GM12878 (cell line): ENCODE measurements at regions not wholly inside any gene's neighbourhood (a gene's known extent, or its start where the extent isn't known, plus 50 kb on each side); places are given as distances from the start of the nearest gene placed in this dataset.

ENCODE experiments used
- ATAC-seq: fragments of 200-7000 bp; cut with Tn5 transposase; 3 replicates; pipeline ENCODE4 v1.9.1; 2020; ENCODE audit warnings: mild to moderate bottlenecking, moderate library complexity
- BruUV-seq: library from RNA; stranded (reverse); fragments of 400-500 nt; replicated peaks from 2 replicates; lab custom pipeline; 2021; lab: Mats Ljungman, UMichigan
- CTCF ChIA-PET: fragments of 300-600 bp; sonication (Branson Sonifier 250); formaldehyde crosslinking; extraction: SDS; loops from one replicate; lab custom pipeline; 2021; ENCODE audit warnings: inconsistent platforms; lab: Yijun Ruan, JAX
- POLR2A ChIA-PET: fragments of 350-600 bp; formaldehyde crosslinking; extraction: SDS; loops from one replicate; lab custom pipeline; 2021; ENCODE audit warnings: inconsistent platforms; lab: Charles Lee
- RAD21 ChIA-PET: fragments of 300-600 bp; sonication (Branson Sonifier 250); formaldehyde crosslinking; loops from one replicate; lab custom pipeline; 2023; ENCODE audit warnings: antibody characterized with exemption; ENCODE audit not compliant: unreplicated experiment; lab: Charles Lee
- SMC1A ChIA-PET: fragments of 300-600 bp; sonication (Branson Sonifier 250); formaldehyde crosslinking; loops from one replicate; lab custom pipeline; 2023; ENCODE audit not compliant: unreplicated experiment, uncharacterized antibody; lab: Charles Lee
- DNase-seq: peaks from one replicate; pipeline ENCODE4 v3.0.0-alpha.2; 2011; ENCODE audit warnings: low read depth, low spot score
- FAIRE-seq: peaks from 3 replicates; lab custom pipeline; 2011; peaks lifted over from hg19 to GRCh38; lab: Jason Lieb, UNC
- H2AFZ ChIP-seq: 2 replicates; pipeline ENCODE4 v1.6.0; 2011; ENCODE audit warnings: low read depth, low read length, control low read depth; ENCODE audit not compliant: control insufficient read depth
- H3K27ac ChIP-seq: 2 replicates; pipeline ENCODE4 v1.5.1; 2011; ENCODE audit warnings: control low read depth; ENCODE audit not compliant: control insufficient read depth, insufficient read depth
- H3K27me3 ChIP-seq, 2 experiments: replicated peaks in 1 of 2; 2 replicates each; pipeline versions ENCODE4 v1.6.0 to v1.6.1; 2011; ENCODE audit warnings: low read length in 1 of 2; ENCODE audit not compliant: control insufficient read depth in 2 of 2, insufficient read depth in 2 of 2
- H3K36me3 ChIP-seq, 2 experiments: 2 replicates each; pipeline ENCODE4 v1.5.1; 2011; ENCODE audit warnings: low read length in 1 of 2; ENCODE audit not compliant: control insufficient read depth in 2 of 2, insufficient read depth in 2 of 2
- H3K4me1 ChIP-seq: 2 replicates; pipeline ENCODE4 v1.6.1; 2011; ENCODE audit warnings: mild to moderate bottlenecking, low read length, moderate library complexity, mixed read lengths; ENCODE audit not compliant: control insufficient read depth, insufficient read depth
- H3K4me2 ChIP-seq: 2 replicates; pipeline ENCODE4 v1.6.0; 2011; ENCODE audit warnings: control low read depth; ENCODE audit not compliant: control insufficient read depth, insufficient read depth
- H3K4me3 ChIP-seq: fragments of 200-600 bp; sonication (generic); 2 replicates; pipeline ENCODE4 v1.5.1; 2016
- H3K79me2 ChIP-seq: 2 replicates; pipeline ENCODE4 v1.6.0; 2011; ENCODE audit warnings: low read length; ENCODE audit not compliant: control insufficient read depth, insufficient read depth
- H3K9ac ChIP-seq: 2 replicates; pipeline ENCODE4 v1.8.0; 2011; ENCODE audit warnings: low read length, control low read depth, mixed read lengths; ENCODE audit not compliant: control insufficient read depth, insufficient read depth
- H3K9me3 ChIP-seq: replicated peaks from 3 replicates; pipeline ENCODE4 v1.5.1; 2011; ENCODE audit warnings: mild to moderate bottlenecking, low read length; ENCODE audit not compliant: control insufficient read depth, insufficient read depth
- H4K20me1 ChIP-seq: 2 replicates; pipeline ENCODE4 v1.6.0; 2011; ENCODE audit not compliant: control insufficient read depth, insufficient read depth
- CUX1 ChIP-seq: IDR thresholded peaks from 2 replicates; pipeline ENCODE4 v1.6.1; 2012; ENCODE audit warnings: improper control_type of control experiment, low read depth, low read length; ENCODE audit not compliant: insufficient replicate concordance
- ELK1 ChIP-seq: IDR thresholded peaks from 2 replicates; pipeline ENCODE4 v1.6.1; 2012; ENCODE audit warnings: low read depth, low read length, improper control_type of control experiment
- MEF2A ChIP-seq: IDR thresholded peaks from 2 replicates; pipeline ENCODE4 v1.6.1; 2011; ENCODE audit warnings: low read depth, mild to moderate bottlenecking, low read length, moderate library complexity; ENCODE audit not compliant: insufficient read depth
- MYB ChIP-seq: fragments of 150-350 bp; IDR thresholded peaks from 2 replicates; pipeline ENCODE4 v1.6.1; 2014; ENCODE audit warnings: mild to moderate bottlenecking, low read depth, low read length, borderline replicate concordance
- POLR2A ChIP-seq: IDR thresholded peaks from 2 replicates; pipeline ENCODE4 v1.6.1; 2011; ENCODE audit warnings: low read depth, mild to moderate bottlenecking, low read length
- POLR2AphosphoS5 ChIP-seq: IDR thresholded peaks from 2 replicates; pipeline ENCODE4 v1.6.1; 2011; ENCODE audit warnings: mild to moderate bottlenecking, low read length, inconsistent platforms
- SUPT20H ChIP-seq: IDR thresholded peaks from 2 replicates; pipeline ENCODE4 v1.6.1; 2011; ENCODE audit warnings: low read depth, mild to moderate bottlenecking, low read length, moderate library complexity, borderline replicate concordance; ENCODE audit not compliant: control insufficient read depth
- ZSCAN29 ChIP-seq: fragments of 450-650 bp; IDR thresholded peaks from 2 replicates; pipeline ENCODE4 v1.6.1; 2017; ENCODE audit warnings: mild to moderate bottlenecking, moderate library complexity
- ZZZ3 ChIP-seq: IDR thresholded peaks from 2 replicates; pipeline ENCODE4 v1.6.1; 2011; ENCODE audit warnings: low read depth; ENCODE audit not compliant: control insufficient read depth, insufficient read length
- WGBS: methylation state at CpG from one replicate; pipeline ENCODE4 v1.1.6; 2016; ENCODE audit warnings: low lambda C conversion rate; ENCODE audit not compliant: insufficient replicate concordance, insufficient coverage; ENCODE audit errors: missing lambda C conversion rate; 5-methylcytosine and 5-hydroxymethylcytosine counted together
- in situ Hi-C: fragments of 300-500 bp; cut with MboI; formaldehyde crosslinking; loops from 9 replicates; pipeline ENCODE4 v1.14.3; 2018; ENCODE audit warnings: mixed read lengths
- intact Hi-C: fragments of 100-400 bp; cut with micrococcal nuclease; formaldehyde crosslinking; loops from one replicate; pipeline ENCODE4 v1.14.2; 2022; ENCODE audit not compliant: unreplicated experiment

- H3K4me3 ChIP-seq, result no peak overlapping the region
- H3K27ac ChIP-seq, result no peak overlapping the region
- H3K4me1 ChIP-seq, result no peaks in the 10 kb centered on the region
- FAIRE-seq (no peak), ATAC-seq (no peak), DNase-seq (no peak)
- H3K4me2 ChIP-seq, result no peak overlapping the region
- no TSS peak for BruUV-seq
- 3% methylated on average over 2 of the region's 2 CpGs for WGBS
- SMC1A ChIA-PET, result no interaction called here
- POLR2A ChIA-PET, result no interaction called here
- H3K9me3 ChIP-seq, result no peaks in the 10 kb centered on the region
- H3K79me2 ChIP-seq, result no peaks in the 10 kb centered on the region
- no peaks in the 10 kb centered on the region for H3K27me3 ChIP-seq
- in situ Hi-C loops (no loop called here), intact Hi-C loops (no loop called here)
- H3K9ac ChIP-seq, result no peak overlapping the region
- CTCF ChIA-PET, result no interaction called here
- H3K36me3 ChIP-seq, result no peaks in the 10 kb centered on the region
- TF ChIP-seq MYB, result no peak
- TF ChIP-seq ZZZ3, result no peak
- no peak for TF ChIP-seq SUPT20H
- no peak for TF ChIP-seq POLR2AphosphoS5
- TF ChIP-seq ELK1, result no peak
- no peak for TF ChIP-seq POLR2A
- no peak for TF ChIP-seq ZSCAN29
- H2AFZ ChIP-seq, result no peak overlapping the region
- RAD21 ChIA-PET, result no interaction called here
- no peaks in the 10 kb centered on the region for H4K20me1 ChIP-seq
Observed at GRCh38 chr10:106133451-106133850, 1031.1 kb downstream of the SORCS1 start.

- Histone ChIP-seq H3K4me3 (no peak overlapping the region), H2AFZ (no peak overlapping the region), H3K36me3 (no peaks in the 10 kb centered on the region), H3K9me3 (no peaks in the 10 kb centered on the region), H3K4me1 (no peaks in the 10 kb centered on the region), H4K20me1 (no peaks in the 10 kb centered on the region), H3K79me2 (no peaks in the 10 kb centered on the region), H3K9ac (no peak overlapping the region), H3K4me2 (no peak overlapping the region), H3K27ac (no peak overlapping the region), H3K27me3 (no peaks in the 10 kb centered on the region)
- SMC1A ChIA-PET, result no interaction called here
- intact Hi-C loops, result no loop called here
- FAIRE-seq (no peak), DNase-seq (no peak), ATAC-seq (no peak)
- WGBS, result 55% methylated on average over 3 of the region's 3 CpGs
- in situ Hi-C loops, result no loop called here
- RAD21 ChIA-PET, result interaction anchor here (0.6 kb wide), 1 partner anchor 1481 kb away, joined by 3 read pairs; no protein-coding TSS in a partner anchor
- CTCF ChIA-PET, result no interaction called here
- POLR2A ChIA-PET, result no interaction called here
- no TSS peak for BruUV-seq
- TF ChIP-seq MEF2A (no peak), CUX1 (no peak)
Observed at GRCh38 chr10:106132956-106133355, 1031.5 kb downstream of the SORCS1 start.
